Midbrain (tissue), 1 donor: ENCODE measurements at regions not wholly inside any gene's neighbourhood (a gene's known extent, or its start where the extent isn't known, plus 50 kb on each side); places are given as distances from the start of the nearest gene placed in this dataset.
A peak's percentile ranks its signal among the peaks of the same experiment; 100 is the strongest.
"Not testable (repeated sequence)": the region's sequence is repeated elsewhere in the genome, so short reads cannot be mapped to it uniquely, and the experiment has no call there.

Experiments
- DNase-seq: peaks from one replicate; lab custom pipeline; 2025; lab: John Stamatoyannopoulos, UW

- DNase-seq = no peak
These were observed 196.5 kb upstream of the STK26 start for GRCh38 chrX:131826572-131826971.

GRCh38 chrX:131827935-131828334 is 195.2 kb upstream of the STK26 start:
- DNase-seq = peak; percentile 13

- DNase-seq = no peak
These were observed 194.6 kb upstream of the STK26 start for GRCh38 chrX:131828482-131828881.

DNA sequence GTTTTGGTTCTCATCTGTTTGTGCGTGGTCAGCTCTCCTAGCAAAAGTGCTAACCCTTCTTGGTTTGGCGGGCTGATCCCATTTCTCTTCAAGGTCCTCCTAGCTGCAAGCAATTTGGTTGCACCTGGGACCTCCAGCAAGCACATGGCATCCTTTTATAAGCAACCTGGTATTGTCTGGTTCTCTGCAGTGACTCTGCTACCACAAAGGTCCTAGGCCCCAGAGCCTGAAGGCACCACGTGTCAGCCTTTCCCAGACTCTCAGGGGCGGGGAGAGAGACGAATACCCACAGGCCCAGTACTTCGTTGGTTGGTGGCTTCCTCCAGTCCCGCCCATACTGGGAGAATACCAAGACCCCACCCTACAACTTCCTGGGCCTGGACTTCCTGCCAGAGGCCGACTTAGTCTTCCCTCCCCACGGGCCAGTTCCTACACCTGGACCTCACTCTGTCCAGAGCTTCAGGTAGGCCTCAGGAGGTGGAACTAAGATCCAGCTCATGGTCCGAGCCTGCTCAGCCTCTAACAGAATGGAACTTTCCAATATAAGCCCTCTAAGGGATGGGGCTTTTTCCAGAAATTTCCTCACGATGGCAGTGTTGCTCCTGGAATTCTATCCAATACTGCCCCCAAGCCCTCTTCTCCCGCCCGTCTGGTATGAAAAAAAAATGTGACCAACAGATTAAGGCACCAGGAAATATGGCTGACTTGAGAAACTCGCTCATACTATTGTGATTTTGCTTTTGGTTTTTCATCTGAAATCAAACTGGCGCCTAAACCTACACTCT is 192.5 kb upstream of the STK26 start:
- peak; percentile 92 for DNase-seq

GRCh38 chrX:131831185-131831520 is 191.9 kb upstream of the STK26 start:
- no peak for DNase-seq

DNA sequence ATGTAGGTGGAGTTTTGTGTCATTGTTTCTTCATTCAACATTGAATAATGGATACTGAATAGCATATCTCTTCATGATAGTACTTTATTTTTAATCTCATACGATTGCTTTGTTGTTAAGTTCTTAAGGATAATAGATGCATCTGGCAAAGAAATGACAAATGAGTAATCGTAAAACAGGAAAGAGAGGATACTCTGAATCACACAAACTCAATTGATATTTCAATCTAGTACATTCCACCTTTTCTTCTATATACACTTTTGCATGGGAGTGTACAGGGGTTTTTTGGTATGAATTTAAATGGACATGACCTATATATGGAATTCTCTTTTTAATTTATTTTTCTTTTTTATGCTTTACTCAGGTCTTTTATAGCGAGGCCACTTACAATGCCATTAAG is 186.9 kb upstream of the STK26 start:
- no peak for DNase-seq

DNA sequence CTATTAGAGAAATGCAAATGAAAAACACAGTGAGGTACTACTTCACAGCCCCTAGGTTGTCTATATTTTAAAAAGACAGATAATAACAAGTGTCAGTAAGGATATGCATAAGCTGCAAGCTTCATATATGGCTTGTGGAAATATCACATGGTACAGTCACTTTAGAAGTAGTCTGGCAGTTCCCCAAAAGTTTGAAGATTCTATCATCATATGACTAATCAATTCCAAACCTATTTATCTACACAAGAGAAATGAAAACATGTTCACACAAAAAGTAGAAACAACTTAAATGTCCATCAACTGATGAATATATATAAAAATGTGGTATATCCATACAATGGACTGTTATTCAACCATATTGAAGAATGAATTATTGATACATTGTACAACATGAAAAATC is 185.8 kb upstream of the STK26 start:
- no peak for DNase-seq

DNA sequence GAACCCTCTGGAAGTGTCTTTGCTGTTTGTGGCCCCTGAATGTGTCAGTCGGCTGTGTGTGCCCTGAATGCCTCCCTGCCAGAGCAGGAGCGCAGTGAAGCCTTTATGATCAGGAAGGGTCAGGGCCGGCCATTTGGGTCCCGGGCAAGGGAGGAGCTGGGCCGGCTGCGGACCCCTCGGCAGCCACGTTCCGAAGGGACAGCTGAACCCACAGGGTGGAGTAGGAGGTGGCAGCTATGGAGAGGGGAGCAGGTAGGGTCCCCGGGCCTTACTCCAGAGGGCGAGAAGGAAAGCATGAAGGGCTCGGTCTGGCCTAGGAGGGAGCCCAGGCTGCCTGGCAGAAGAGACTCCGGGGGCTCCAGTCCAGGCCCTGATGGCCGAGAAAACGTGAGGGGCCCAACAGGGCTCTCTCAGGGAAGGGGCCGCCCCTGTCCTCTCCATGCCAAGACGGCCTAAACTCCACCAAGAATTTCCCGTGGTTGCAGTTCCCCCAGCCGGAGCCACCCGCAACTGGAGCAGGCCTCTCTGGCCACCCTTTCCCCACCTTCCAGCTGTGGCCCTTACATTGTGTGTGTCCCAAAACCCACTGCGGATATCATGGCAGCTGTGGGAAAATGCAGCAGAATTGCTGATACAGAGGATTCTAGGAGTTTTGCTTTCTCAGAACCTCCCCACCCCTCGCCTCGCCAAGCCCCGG is 182.2 kb upstream of the STK26 start:
- no peak for DNase-seq

DNA sequence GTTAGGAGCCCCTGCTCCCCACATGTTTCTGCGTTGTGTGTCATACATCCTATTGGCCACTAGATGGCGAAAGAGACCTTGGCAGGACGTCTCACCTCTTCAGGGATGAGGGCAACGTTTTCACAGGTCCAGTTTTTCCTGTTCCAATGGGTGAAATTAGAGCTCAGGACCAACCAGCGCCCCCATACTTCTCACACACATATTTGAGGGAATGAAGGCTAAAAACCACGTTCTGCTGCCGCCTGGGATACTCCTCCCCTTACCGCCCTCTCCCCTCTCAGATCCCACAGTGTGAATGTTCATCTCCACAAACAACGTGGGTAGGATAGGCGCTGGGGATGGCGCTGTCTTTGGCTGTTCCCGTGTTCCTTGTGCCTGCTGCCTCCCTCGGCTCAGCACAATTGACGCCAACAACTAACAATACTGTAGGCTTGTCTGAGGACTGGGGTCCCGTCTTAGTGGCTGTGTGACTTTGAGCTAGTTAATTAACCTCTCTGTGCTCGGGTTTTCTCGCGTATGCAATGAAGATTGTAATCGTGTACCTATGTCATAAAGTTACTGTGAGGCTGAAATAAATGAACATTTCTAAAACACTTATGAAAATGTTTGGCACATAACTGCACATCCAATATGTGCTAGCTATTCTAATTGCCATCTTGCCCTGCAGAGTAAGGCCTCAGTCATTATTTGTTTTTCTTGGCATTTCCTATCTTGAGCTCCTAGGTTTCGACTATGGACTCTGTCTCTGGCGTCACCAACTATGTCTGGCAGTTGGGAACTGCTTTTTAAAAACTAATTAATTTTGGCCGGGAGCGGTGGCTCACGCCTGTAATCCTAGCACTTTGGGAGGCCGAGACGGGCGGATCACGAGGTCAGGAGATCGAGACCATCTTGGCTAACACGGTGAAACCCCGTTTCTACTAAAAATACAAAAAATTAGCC is 181.3 kb upstream of the STK26 start:
- DNase-seq = peak; percentile 26

DNA sequence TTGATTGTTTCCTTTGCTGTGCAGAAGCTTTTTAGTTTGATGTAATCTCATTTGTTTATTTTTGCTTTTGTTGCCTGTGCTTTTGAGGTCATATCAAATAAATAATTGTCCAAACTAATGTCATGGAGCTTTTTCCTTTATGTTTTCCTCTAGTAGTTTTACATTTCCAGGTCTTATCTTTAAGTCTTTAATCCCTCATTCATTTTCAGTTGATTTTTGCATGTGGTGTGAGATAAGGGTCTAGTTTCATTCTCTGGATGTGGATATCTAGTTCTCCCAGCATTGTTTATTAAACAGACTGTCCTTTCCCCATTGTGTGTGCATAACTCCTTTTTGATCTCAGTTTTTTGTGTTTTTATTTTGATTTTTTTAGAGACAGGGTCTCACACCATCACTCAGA is 179.1 kb upstream of the STK26 start:
- no peak for DNase-seq

- DNase-seq = no peak
These were observed 177.9 kb upstream of the STK26 start for GRCh38 chrX:131845201-131845600.

- no peak for DNase-seq
These were observed 177.3 kb upstream of the STK26 start for GRCh38 chrX:131845771-131846170.

- DNase-seq = not testable (repeated sequence)
These were observed 172.1 kb upstream of the STK26 start for GRCh38 chrX:131850964-131851363.

GRCh38 chrX:131853440-131853839 is 169.7 kb upstream of the STK26 start:
- no peak for DNase-seq

GRCh38 chrX:131854581-131854980 is 168.5 kb upstream of the STK26 start:
- DNase-seq = peak; percentile 0

DNA sequence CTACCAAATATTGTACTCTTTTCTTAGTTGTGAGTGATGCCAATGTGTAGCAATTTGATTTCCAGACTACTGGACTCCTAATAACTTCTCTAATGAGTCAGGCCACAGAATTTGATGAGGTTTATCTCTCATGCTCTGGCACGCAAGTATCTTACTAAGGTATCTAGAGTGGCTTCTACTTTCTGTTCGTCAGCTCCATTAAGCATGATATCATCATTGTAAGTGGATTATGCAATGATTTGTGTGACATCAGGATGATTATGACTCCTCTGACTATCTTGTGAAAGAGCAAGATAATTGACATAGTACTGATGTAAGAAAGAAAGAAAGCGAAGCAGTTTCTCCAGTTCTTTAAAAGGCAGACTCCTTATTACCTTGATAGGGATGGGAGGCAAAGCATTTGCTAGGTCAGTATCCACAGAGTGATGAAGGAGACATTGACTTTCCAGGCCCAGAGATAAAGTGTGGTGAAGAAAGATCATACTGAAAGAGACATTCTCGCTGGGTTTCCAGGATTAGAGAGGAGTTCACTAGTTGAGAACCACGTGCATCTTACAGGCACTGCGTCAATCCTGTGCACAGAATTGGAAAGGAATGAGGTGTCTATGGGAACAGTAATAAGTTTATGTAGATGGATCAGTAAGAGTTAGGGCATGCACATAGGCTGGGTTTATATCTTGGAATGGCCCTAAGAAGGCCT is 161.9 kb upstream of the STK26 start:
- no peak for DNase-seq

DNA sequence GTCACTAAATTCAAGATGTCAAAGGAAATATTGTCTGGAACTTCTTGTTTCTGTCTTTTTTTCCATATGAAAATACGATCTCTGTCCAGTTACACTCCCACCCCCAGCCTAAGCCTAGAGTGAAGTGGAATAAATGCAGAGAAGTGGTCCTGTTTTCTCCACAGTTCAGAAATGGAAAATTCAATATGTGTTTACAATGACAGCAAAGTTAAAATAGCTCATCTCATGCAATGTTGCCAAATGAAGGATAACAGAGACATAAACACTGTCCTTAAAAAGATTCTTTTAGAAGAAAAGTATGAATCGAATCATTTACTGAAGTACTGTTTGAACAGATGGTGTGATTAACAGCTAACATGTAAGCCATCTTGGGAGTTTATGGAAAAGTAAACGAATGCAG is 160.8 kb upstream of the STK26 start:
- DNase-seq = no peak

GRCh38 chrX:131869182-131869581 is 153.9 kb upstream of the STK26 start:
- no peak for DNase-seq

- no peak for DNase-seq
These were observed 148.8 kb upstream of the STK26 start for GRCh38 chrX:131874300-131874699.

DNA sequence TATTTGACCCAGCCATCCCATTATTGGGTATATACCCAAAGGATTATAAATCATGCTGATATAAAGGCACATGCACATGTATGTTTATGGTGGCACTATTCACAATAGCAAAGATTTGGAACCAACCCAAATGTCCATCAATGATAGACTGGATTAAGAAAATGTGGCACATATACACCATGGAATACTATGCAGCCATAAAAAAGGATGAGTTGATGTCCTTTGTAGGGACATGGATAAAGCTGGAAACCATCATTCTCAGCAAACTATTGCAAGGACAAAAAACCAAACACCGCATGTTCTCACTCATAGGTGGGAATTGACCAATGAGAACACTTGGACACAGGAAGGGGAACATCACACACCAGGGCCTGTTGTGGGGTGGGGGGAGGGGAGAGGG is 147.3 kb upstream of the STK26 start:
- not testable (repeated sequence) for DNase-seq

DNA sequence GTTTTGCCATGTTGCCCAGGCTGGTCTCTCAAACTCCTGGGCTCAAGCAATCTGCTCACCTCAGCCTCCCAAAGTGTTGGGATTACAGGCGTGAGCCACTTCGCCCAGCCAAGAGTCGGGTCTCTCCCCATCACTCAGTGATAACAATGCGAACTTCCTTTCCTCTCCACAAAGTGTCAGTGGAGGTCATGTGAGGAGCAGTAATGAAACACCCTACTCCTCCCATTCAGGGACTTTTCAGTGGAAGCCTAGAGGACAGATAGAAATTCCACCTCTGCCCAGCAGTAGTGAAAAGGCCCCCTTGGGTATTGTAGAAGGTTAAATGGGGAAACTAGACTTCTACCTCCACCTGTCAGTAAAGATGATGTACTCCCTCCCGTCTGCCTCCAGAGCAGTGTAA is 141.9 kb upstream of the STK26 start:
- DNase-seq = no peak

DNA sequence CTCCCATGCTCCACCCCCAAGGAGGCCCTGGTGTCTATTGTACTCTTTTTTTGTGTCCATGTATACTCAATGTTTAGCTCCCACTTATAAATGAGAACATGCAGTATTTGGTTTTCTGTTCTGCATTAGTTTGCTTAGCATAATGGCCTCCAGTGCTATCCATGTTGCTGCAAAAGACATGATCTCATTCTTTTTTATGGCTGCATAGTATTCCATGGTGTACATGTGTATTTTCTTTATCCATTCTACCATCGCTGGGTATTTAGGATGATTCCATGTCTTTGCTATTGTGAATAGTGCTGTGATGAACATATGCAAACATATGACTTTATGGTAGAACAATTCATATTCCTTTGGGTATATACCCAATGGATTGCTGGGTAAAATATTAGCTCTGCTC is 138.1 kb upstream of the STK26 start:
- not testable (repeated sequence) for DNase-seq
